HFFc6 (cell line): ENCODE measurements at regions not wholly inside any gene's neighbourhood (a gene's known extent, or its start where the extent isn't known, plus 50 kb on each side); places are given as distances from the start of the nearest gene placed in this dataset.

Source experiments
- DNase-seq: peaks from one replicate; pipeline ENCODE4 v3.0.0-alpha.2; 2018
- H3K27ac Mint-ChIP-seq: 2 replicates; pipeline ENCODE4 v1.8.0; 2020; ENCODE audit warnings: mild to moderate bottlenecking, mixed read lengths
- H3K27me3 Mint-ChIP-seq: 2 replicates; pipeline ENCODE4 v1.8.0; 2021; ENCODE audit warnings: mild to moderate bottlenecking, moderate library complexity, mixed read lengths; ENCODE audit not compliant: insufficient read depth
- H3K36me3 Mint-ChIP-seq: 2 replicates; pipeline ENCODE4 v1.8.0; 2021; ENCODE audit warnings: low read depth, mixed read lengths
- H3K4me1 Mint-ChIP-seq: 2 replicates; pipeline ENCODE4 v1.8.0; 2020; ENCODE audit warnings: low read depth, mixed read lengths
- H3K4me3 Mint-ChIP-seq: 2 replicates; pipeline ENCODE4 v1.8.0; 2020; ENCODE audit warnings: mild to moderate bottlenecking, moderate library complexity, mixed read lengths
- H3K9me3 Mint-ChIP-seq: 2 replicates; pipeline ENCODE4 v1.8.0; 2020; ENCODE audit warnings: mild to moderate bottlenecking, mixed read lengths
- TF ChIP-seq, protein P1 (sequence below): fragments of 200-600 bp; sonication (generic); IDR thresholded peaks from 2 replicates; pipeline ENCODE4 v1.5.0; 2021; ENCODE audit warnings: antibody characterized with exemption, mild to moderate bottlenecking

DNA sequence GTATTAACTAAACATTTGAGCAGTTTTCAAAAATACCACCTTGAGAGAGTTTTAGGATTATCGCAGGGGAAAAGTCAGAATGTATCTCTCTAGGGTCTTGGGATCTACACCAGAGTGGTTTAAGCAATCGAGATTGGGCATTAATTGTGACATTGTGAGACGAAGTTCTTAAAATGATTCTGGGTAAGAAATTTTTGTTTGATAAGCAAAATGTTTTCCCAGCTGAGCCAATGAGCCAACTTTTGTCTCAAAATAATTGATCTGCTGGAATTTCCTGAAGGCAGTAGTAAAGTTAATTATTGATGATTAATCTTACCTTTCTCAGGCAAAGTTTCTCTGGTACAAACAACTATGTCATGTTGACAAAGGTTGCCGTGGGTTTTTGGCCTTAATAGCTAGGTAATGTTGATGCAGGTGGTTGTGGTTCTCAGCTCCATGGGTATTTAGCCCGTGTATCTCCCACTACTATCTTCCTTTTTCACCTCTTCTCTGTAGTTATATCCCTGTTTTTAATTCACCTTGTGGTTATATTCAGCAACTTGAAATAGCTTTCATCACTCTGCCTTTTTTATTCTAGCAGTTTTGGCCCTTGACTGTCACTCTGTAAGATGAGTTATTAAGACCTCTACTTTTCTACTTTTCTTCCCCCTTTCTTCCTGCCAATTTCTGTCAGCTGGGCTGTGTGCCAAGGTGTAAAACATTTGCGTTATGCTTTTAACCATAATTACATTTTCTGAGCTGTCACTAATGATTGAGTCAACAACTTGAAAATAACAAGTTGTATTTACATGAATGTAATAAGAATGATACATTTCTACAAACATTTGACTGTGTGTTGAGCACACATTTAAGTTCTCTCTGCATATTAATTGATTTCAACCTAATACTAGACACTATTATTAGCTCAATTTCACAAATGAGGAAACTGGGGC lies 368.3 kb upstream of the BTBD3 start:
- Mint-ChIP-seq H3K27ac (no peak overlapping the region), H3K27me3 (peaks cover 4% of the 10 kb centered on the region; the same call in 1 of the 2 replicates), H3K9me3 (no peaks in the 10 kb centered on the region), H3K4me1 (no peaks in the 10 kb centered on the region), H3K36me3 (no peaks in the 10 kb centered on the region), H3K4me3 (no peak overlapping the region)
- no peak for DNase-seq
- TF ChIP-seq, protein P1, sequence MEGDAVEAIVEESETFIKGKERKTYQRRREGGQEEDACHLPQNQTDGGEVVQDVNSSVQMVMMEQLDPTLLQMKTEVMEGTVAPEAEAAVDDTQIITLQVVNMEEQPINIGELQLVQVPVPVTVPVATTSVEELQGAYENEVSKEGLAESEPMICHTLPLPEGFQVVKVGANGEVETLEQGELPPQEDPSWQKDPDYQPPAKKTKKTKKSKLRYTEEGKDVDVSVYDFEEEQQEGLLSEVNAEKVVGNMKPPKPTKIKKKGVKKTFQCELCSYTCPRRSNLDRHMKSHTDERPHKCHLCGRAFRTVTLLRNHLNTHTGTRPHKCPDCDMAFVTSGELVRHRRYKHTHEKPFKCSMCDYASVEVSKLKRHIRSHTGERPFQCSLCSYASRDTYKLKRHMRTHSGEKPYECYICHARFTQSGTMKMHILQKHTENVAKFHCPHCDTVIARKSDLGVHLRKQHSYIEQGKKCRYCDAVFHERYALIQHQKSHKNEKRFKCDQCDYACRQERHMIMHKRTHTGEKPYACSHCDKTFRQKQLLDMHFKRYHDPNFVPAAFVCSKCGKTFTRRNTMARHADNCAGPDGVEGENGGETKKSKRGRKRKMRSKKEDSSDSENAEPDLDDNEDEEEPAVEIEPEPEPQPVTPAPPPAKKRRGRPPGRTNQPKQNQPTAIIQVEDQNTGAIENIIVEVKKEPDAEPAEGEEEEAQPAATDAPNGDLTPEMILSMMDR = no peak

DNA sequence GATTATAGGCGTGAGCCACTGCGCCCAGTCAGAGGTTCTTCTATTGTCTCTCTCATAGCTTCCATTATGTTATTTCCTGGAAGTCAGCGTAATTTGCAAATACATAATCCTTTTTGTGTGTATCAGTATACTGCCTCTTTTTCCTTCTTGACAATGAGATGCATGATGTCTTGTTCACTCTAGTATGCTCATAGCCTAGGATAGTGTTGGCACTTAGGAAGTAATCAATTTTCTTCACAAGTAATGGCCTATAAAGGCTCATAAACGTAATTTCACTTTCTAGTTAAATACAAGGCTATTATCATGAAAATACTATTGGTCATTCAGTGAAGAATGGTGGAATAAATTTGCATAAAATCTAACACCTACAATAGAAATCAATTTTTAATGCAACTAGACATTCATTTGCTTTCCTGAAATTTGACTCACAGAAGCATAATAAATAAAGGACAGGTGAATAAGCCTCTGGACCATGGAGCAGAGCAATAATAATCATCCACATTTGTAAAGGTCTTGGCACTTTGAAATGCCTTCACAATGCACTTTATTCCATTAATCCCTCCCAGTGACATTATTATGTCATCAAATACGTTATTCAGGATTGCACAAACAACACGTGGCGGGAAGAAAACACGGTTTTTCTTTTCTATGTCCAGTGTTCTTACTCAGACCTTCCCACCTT lies 366.9 kb upstream of the BTBD3 start:
- Mint-ChIP-seq H3K36me3 (no peaks in the 10 kb centered on the region), H3K27ac (no peak overlapping the region), H3K4me3 (no peak overlapping the region), H3K27me3 (peaks cover 4% of the 10 kb centered on the region; the same call in 1 of the 2 replicates), H3K9me3 (no peaks in the 10 kb centered on the region), H3K4me1 (no peaks in the 10 kb centered on the region)
- DNase-seq = no peak
- TF ChIP-seq, protein P1 = no peak

DNA sequence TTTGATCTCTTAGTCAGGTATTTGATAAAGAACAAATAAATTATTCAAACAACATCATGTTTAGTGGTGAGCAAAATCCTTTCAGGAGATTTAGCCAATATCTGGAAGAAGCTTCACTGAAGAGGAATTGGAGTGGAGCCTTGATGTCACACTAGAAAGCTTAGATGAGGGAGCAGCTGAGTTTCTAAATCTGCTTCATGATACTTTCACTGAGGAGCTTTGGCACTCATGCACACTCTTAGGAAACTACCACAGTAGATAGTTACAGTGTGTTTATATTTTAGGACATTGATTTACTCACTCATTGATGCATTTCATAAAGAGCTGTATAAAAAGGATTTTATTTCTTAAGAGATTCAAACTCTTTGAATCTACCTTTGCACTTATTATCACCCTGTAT lies 366.2 kb upstream of the BTBD3 start:
- H3K9me3 Mint-ChIP-seq = no peaks in the 10 kb centered on the region
- no peak overlapping the region for H3K4me3 Mint-ChIP-seq
- H3K4me1 Mint-ChIP-seq = no peaks in the 10 kb centered on the region
- no peaks in the 10 kb centered on the region for H3K36me3 Mint-ChIP-seq
- no peak for DNase-seq
- TF ChIP-seq, protein P1 = no peak
- peaks cover 4% of the 10 kb centered on the region; the same call in 1 of the 2 replicates for H3K27me3 Mint-ChIP-seq
- no peak overlapping the region for H3K27ac Mint-ChIP-seq

DNA sequence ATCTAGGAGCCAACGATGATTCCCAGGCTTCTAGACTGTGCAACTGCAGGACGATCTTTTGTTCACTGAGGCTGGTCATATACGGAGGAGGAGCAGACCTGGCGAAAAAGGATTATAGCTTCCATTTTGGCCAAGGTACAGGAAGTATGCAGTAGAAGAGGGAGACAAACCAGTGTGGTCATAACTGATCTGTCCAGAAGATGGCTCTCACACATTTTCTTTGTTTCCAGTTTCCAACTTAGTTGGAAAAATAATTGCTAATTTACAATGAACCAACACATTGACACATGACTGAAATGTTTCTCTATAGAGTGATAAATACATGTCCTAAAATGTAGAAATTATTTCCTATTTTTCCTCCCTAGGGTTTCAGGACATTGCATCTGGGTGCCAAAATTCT lies 364.1 kb upstream of the BTBD3 start:
- peak; percentile 31 for DNase-seq
- no peak overlapping the region for H3K4me3 Mint-ChIP-seq
- H3K36me3 Mint-ChIP-seq = no peaks in the 10 kb centered on the region
- no peaks in the 10 kb centered on the region; the same call in 1 of the 2 replicates for H3K27me3 Mint-ChIP-seq
- H3K9me3 Mint-ChIP-seq = no peaks in the 10 kb centered on the region; the same call in 1 of the 2 replicates
- H3K4me1 Mint-ChIP-seq = no peaks in the 10 kb centered on the region
- TF ChIP-seq, protein P1 = peak; percentile 71
- H3K27ac Mint-ChIP-seq = no peak overlapping the region

DNA sequence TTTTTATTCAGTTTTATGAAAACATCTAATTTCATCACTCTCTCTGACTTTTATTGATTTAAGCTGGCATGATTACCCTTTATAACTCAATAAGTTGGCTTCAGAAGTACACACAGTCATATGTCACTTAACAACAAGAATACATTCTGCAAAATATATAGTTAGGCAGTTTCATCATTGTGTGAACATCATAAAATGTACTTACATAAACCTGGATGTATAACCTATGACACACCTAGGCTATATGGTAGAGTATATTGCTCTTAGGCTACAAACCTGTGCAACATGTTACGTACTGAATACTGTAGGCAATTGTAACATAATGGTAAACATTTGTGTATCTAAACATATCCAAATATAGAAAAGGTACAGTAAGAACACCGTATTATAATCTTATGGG lies 362.2 kb upstream of the BTBD3 start:
- H3K27me3 Mint-ChIP-seq = no peaks in the 10 kb centered on the region; the same call in 1 of the 2 replicates
- no peak overlapping the region for H3K4me3 Mint-ChIP-seq
- TF ChIP-seq, protein P1 = no peak
- H3K27ac Mint-ChIP-seq = no peak overlapping the region
- no peaks in the 10 kb centered on the region; the same call in 1 of the 2 replicates for H3K9me3 Mint-ChIP-seq
- no peaks in the 10 kb centered on the region for H3K4me1 Mint-ChIP-seq
- DNase-seq = no peak
- H3K36me3 Mint-ChIP-seq = no peaks in the 10 kb centered on the region
